EH (cell line): ENCODE measurements at regions not wholly inside any gene's neighbourhood (a gene's known extent, or its start where the extent isn't known, plus 50 kb on each side); places are given as distances from the start of the nearest gene placed in this dataset.

Experiments used
- DNase-seq: peaks from one replicate; pipeline ENCODE4 v3.0.0-alpha.2; 2015; ENCODE audit warnings: low read depth

- DNase-seq, result no peak
Measured at GRCh38 chr18:70662588-70662987, 373.7 kb downstream of the SOCS6 start.

GRCh38 chr18:70659036-70659925, 370.4 kb downstream of the SOCS6 start:
- DNase-seq, result no peak

GRCh38 chr18:70653671-70654070, 364.8 kb downstream of the SOCS6 start:
- no peak for DNase-seq

- no peak for DNase-seq
Measured at GRCh38 chr18:70650878-70651277, 362.0 kb downstream of the SOCS6 start.

- no peak for DNase-seq
Measured at GRCh38 chr18:70649683-70650082, 360.8 kb downstream of the SOCS6 start.

- DNase-seq, result no peak
Measured at GRCh38 chr18:70645971-70646370, 357.1 kb downstream of the SOCS6 start.

GRCh38 chr18:70643812-70644211, 355.0 kb downstream of the SOCS6 start:
- DNase-seq, result no peak

GRCh38 chr18:70641156-70641775, 352.4 kb downstream of the SOCS6 start:
- DNase-seq, result no peak

- no peak for DNase-seq
Measured at GRCh38 chr18:70640336-70640887, 351.6 kb downstream of the SOCS6 start.

GRCh38 chr18:70636991-70637390, 348.1 kb downstream of the SOCS6 start:
- no peak for DNase-seq

- DNase-seq, result no peak
Measured at GRCh38 chr18:70634576-70635147, 345.8 kb downstream of the SOCS6 start.

- no peak for DNase-seq
Measured at GRCh38 chr18:70627182-70627802, 338.4 kb downstream of the SOCS6 start.

- DNase-seq, result no peak
Measured at GRCh38 chr18:70622622-70623419, 334.0 kb downstream of the SOCS6 start.

- no peak for DNase-seq
Measured at GRCh38 chr18:70621710-70622109, 332.9 kb downstream of the SOCS6 start.

- DNase-seq, result no peak
Measured at GRCh38 chr18:70620837-70621612, 332.2 kb downstream of the SOCS6 start.

GRCh38 chr18:70617020-70617763, 328.3 kb downstream of the SOCS6 start:
- no peak for DNase-seq

- no peak for DNase-seq
Measured at GRCh38 chr18:70600225-70600925, 311.5 kb downstream of the SOCS6 start.

GRCh38 chr18:70598406-70598805, 309.6 kb downstream of the SOCS6 start:
- DNase-seq, result no peak

GRCh38 chr18:70582981-70583380, 294.1 kb downstream of the SOCS6 start:
- DNase-seq, result no peak
